ENCODE measurements at regions not wholly inside any gene's neighbourhood (a gene's known extent, or its start where the extent isn't known, plus 50 kb on each side); places are given as distances from the start of the nearest gene placed in this dataset.

DNA sequence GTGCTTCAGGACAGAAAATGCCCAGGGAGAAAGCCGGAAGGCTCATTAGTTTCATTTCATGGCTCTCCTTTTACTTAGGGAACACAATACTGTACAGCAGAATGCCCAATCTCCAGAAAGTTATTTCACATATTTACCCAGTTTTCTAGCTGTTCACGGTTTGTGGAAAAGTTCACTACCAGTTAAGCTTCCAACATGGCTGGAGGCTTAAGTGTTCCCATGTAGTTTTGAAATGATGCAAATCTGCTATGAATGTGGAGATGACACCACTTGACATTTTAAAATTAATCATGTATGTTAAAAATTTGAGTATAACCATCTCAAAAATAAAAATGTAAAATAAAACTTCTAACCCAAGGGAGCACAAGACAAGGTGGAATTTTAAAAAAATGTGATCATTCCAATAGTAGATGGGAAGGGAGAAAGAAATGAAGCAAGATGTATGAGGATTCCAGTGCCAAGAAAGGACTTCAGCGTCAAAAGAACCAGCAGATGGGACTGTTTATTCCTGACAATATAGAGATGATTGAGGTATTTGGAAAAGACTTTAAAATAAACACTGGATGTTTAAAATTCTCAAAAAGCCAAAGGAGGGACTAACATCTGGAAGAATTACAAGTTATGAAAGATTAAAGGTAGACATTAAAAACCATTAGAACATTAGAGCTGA lies 60.9 kb upstream of the OSR1 start:
- TF ChIP-seq, protein P1, sequence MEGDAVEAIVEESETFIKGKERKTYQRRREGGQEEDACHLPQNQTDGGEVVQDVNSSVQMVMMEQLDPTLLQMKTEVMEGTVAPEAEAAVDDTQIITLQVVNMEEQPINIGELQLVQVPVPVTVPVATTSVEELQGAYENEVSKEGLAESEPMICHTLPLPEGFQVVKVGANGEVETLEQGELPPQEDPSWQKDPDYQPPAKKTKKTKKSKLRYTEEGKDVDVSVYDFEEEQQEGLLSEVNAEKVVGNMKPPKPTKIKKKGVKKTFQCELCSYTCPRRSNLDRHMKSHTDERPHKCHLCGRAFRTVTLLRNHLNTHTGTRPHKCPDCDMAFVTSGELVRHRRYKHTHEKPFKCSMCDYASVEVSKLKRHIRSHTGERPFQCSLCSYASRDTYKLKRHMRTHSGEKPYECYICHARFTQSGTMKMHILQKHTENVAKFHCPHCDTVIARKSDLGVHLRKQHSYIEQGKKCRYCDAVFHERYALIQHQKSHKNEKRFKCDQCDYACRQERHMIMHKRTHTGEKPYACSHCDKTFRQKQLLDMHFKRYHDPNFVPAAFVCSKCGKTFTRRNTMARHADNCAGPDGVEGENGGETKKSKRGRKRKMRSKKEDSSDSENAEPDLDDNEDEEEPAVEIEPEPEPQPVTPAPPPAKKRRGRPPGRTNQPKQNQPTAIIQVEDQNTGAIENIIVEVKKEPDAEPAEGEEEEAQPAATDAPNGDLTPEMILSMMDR (IDR thresholded peaks at IDR 0.05; ENCODE audit: low read length) = no peak
- TF ChIP-seq EZH2phosphoT487 (IDR thresholded peaks at IDR 0.05; ENCODE audit: low read length) (no peak), EZH2 (optimal IDR thresholded peaks at IDR 0.05; ENCODE audit: low read depth, low read length) (no peak)
- Histone ChIP-seq H3K27ac (ENCODE audit: low read length) (no peak overlapping the region), H3K36me3 (replicated peaks; ENCODE audit: insufficient read depth, low read length) (no peaks in the 10 kb centered on the region), H3K9me2 (replicated peaks; ENCODE audit: insufficient read depth, low read length) (no peaks in the 10 kb centered on the region), H3K9ac (ENCODE audit: low read length) (no peak overlapping the region), H4K20me1 (ENCODE audit: insufficient read depth, low read length) (no peaks in the 10 kb centered on the region), H3K9me3 (replicated peaks; ENCODE audit: insufficient read depth, low read length) (no peaks in the 10 kb centered on the region), H3K4me2 (ENCODE audit: low read depth, low read length) (no peak overlapping the region), H3K79me2 (ENCODE audit: low read length) (no peaks in the 10 kb centered on the region), H3F3A (ENCODE audit: insufficient read depth, low read length) (no peaks in the 10 kb centered on the region), H2AFZ (ENCODE audit: low read length) (no peak overlapping the region), H3K4me3 (ENCODE audit: low read length) (no peak overlapping the region), H3K27me3 (replicated peaks; ENCODE audit: insufficient read depth, low read length) (no peaks in the 10 kb centered on the region), H3K4me1 (ENCODE audit: low read length) (no peaks in the 10 kb centered on the region)
- DNase-seq = no peak

- no peak for DNase-seq
- no peaks in the 10 kb centered on the region for H3K27me3 ChIP-seq (replicated peaks; ENCODE audit: insufficient read depth, low read length)
- no peak overlapping the region for H3K27ac ChIP-seq (ENCODE audit: low read length)
- no peak for TF ChIP-seq EZH2phosphoT487 (IDR thresholded peaks at IDR 0.05; ENCODE audit: low read length)
- TF ChIP-seq, protein P1 (IDR thresholded peaks at IDR 0.05; ENCODE audit: low read length) = no peak
- no peak for TF ChIP-seq EZH2 (optimal IDR thresholded peaks at IDR 0.05; ENCODE audit: low read depth, low read length)
- no peak overlapping the region for H2AFZ ChIP-seq (ENCODE audit: low read length)
- no peaks in the 10 kb centered on the region for H4K20me1 ChIP-seq (ENCODE audit: insufficient read depth, low read length)
- no peak overlapping the region for H3K9ac ChIP-seq (ENCODE audit: low read length)
- H3K79me2 ChIP-seq (ENCODE audit: low read length) = no peaks in the 10 kb centered on the region
- H3F3A ChIP-seq (ENCODE audit: insufficient read depth, low read length) = no peaks in the 10 kb centered on the region
- H3K9me2 ChIP-seq (replicated peaks; ENCODE audit: insufficient read depth, low read length) = no peaks in the 10 kb centered on the region
- H3K9me3 ChIP-seq (replicated peaks; ENCODE audit: insufficient read depth, low read length) = no peaks in the 10 kb centered on the region
- no peak overlapping the region for H3K4me3 ChIP-seq (ENCODE audit: low read length)
- H3K4me1 ChIP-seq (ENCODE audit: low read length) = no peaks in the 10 kb centered on the region
- H3K4me2 ChIP-seq (ENCODE audit: low read depth, low read length) = no peak overlapping the region
- H3K36me3 ChIP-seq (replicated peaks; ENCODE audit: insufficient read depth, low read length) = no peaks in the 10 kb centered on the region
These were observed 58.6 kb upstream of the OSR1 start for GRCh38 chr2:19416784-19417684.

- Histone ChIP-seq H3K9ac (ENCODE audit: low read length) (no peak overlapping the region), H3K9me3 (replicated peaks; ENCODE audit: insufficient read depth, low read length) (no peaks in the 10 kb centered on the region), H3K36me3 (replicated peaks; ENCODE audit: insufficient read depth, low read length) (no peaks in the 10 kb centered on the region), H3K4me3 (ENCODE audit: low read length) (no peak overlapping the region), H3K4me1 (ENCODE audit: low read length) (no peaks in the 10 kb centered on the region), H4K20me1 (ENCODE audit: insufficient read depth, low read length) (no peaks in the 10 kb centered on the region), H3F3A (ENCODE audit: insufficient read depth, low read length) (no peaks in the 10 kb centered on the region), H3K79me2 (ENCODE audit: low read length) (no peaks in the 10 kb centered on the region), H3K9me2 (replicated peaks; ENCODE audit: insufficient read depth, low read length) (no peaks in the 10 kb centered on the region), H2AFZ (ENCODE audit: low read length) (no peak overlapping the region), H3K27ac (ENCODE audit: low read length) (no peak overlapping the region), H3K27me3 (replicated peaks; ENCODE audit: insufficient read depth, low read length) (no peaks in the 10 kb centered on the region), H3K4me2 (ENCODE audit: low read depth, low read length) (no peak overlapping the region)
- no peak for TF ChIP-seq EZH2 (optimal IDR thresholded peaks at IDR 0.05; ENCODE audit: low read depth, low read length)
- no peak for TF ChIP-seq EZH2phosphoT487 (IDR thresholded peaks at IDR 0.05; ENCODE audit: low read length)
- TF ChIP-seq, protein P1 (IDR thresholded peaks at IDR 0.05; ENCODE audit: low read length) = no peak
- DNase-seq = no peak
These were observed 57.7 kb upstream of the OSR1 start for GRCh38 chr2:19416083-19416482.

All from MM.1S (cell line).